Calu3 (cell line): ENCODE measurements at regions not wholly inside any gene's neighbourhood (a gene's known extent, or its start where the extent isn't known, plus 50 kb on each side); places are given as distances from the start of the nearest gene placed in this dataset.

Experiments
- BruUV-seq: library from RNA; stranded (reverse); fragments of 400-500 nt; replicated peaks from 2 replicates; lab custom pipeline; 2021; lab: Mats Ljungman, UMichigan
- CTCF ChIA-PET: fragments of 300-600 bp; sonication (Branson Sonifier 250); formaldehyde crosslinking; loops from one replicate; lab custom pipeline; 2022; ENCODE audit warnings: antibody characterized with exemption; lab: Charles Lee
- DNase-seq: peaks from one replicate; pipeline ENCODE4 v3.0.0; 2022
- H3K27ac Mint-ChIP-seq: one replicate; pipeline ENCODE4 v1.8.0; 2022; ENCODE audit warnings: mixed read lengths; ENCODE audit not compliant: unreplicated experiment
- H3K27me3 Mint-ChIP-seq: one replicate; pipeline ENCODE4 v1.8.0; 2022; ENCODE audit warnings: mixed read lengths; ENCODE audit not compliant: unreplicated experiment
- H3K36me3 Mint-ChIP-seq: one replicate; pipeline ENCODE4 v1.8.0; 2022; ENCODE audit warnings: mild to moderate bottlenecking, moderate library complexity, mixed read lengths; ENCODE audit not compliant: insufficient read depth, unreplicated experiment
- H3K4me1 Mint-ChIP-seq: one replicate; pipeline ENCODE4 v1.8.0; 2022; ENCODE audit warnings: mild to moderate bottlenecking, low read depth, mixed read lengths; ENCODE audit not compliant: unreplicated experiment
- H3K4me3 Mint-ChIP-seq: one replicate; pipeline ENCODE4 v1.8.0; 2022; ENCODE audit warnings: mild to moderate bottlenecking, low read depth, moderate library complexity, mixed read lengths; ENCODE audit not compliant: unreplicated experiment
- H3K9me3 Mint-ChIP-seq: one replicate; pipeline ENCODE4 v1.8.0; 2022; ENCODE audit warnings: low read depth, mixed read lengths; ENCODE audit not compliant: unreplicated experiment
- intact Hi-C: fragments of 100-400 bp; cut with micrococcal nuclease; formaldehyde crosslinking; loops from one replicate; pipeline ENCODE4 v1.10.0; 2022; ENCODE audit not compliant: unreplicated experiment
- TF ChIP-seq, protein P1 (sequence below): fragments of 200-600 bp; IDR thresholded peaks from one replicate; pipeline ENCODE4 v1.8.0; 2022; ENCODE audit warnings: antibody characterized with exemption; ENCODE audit not compliant: unreplicated experiment

DNA sequence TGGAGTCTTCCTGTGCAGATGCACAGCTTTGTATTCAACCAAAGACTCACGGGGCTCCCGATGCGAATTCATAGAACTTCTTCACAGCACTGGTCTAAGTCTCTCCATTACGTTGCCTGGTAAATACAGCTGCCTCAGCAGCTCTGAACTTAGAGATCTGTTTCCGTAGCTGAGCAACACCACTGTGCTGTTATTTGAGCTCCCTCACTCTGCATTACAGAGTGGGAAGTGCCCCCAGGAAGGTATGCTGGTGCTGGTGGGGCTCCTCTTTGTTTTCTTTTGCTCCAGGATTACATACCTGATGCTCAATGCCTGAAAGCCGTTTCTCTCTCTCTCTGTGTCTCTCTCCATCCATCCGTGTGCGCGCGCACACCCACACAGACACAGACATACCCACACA lies 227.5 kb upstream of the RMST start:
- no TSS peak for BruUV-seq
- Mint-ChIP-seq H3K4me3 (no peak overlapping the region), H3K36me3 (no peaks in the 10 kb centered on the region), H3K9me3 (peaks cover 3% of the 10 kb centered on the region), H3K27ac (no peak overlapping the region), H3K27me3 (no peaks in the 10 kb centered on the region), H3K4me1 (no peaks in the 10 kb centered on the region)
- TF ChIP-seq, protein P1, sequence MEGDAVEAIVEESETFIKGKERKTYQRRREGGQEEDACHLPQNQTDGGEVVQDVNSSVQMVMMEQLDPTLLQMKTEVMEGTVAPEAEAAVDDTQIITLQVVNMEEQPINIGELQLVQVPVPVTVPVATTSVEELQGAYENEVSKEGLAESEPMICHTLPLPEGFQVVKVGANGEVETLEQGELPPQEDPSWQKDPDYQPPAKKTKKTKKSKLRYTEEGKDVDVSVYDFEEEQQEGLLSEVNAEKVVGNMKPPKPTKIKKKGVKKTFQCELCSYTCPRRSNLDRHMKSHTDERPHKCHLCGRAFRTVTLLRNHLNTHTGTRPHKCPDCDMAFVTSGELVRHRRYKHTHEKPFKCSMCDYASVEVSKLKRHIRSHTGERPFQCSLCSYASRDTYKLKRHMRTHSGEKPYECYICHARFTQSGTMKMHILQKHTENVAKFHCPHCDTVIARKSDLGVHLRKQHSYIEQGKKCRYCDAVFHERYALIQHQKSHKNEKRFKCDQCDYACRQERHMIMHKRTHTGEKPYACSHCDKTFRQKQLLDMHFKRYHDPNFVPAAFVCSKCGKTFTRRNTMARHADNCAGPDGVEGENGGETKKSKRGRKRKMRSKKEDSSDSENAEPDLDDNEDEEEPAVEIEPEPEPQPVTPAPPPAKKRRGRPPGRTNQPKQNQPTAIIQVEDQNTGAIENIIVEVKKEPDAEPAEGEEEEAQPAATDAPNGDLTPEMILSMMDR = no peak
- CTCF ChIA-PET = no interaction called here
- intact Hi-C loops = no loop called here
- no peak for DNase-seq

DNA sequence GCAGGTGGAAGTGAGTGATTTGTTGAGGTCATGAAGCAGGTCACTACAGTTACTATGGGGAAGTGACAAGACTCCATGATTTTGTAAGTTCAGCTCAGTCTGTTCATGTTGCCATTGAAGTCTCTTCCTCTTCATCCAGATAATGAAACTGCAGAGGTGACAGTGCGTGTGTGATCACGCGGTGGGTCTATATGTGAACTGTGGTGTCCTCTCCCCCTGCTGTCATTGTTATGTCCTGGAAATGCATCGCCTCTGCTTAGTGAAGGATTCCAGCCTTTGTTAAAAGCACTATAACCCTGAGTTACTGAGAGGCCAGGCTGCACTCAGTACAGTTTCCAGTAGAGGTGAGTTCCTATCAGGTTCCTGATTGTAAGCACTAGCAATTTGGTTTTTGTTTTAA lies 216.2 kb upstream of the RMST start:
- H3K9me3 Mint-ChIP-seq = peaks cover 3% of the 10 kb centered on the region
- intact Hi-C loops = no loop called here
- H3K36me3 Mint-ChIP-seq = no peaks in the 10 kb centered on the region
- no peaks in the 10 kb centered on the region for H3K4me1 Mint-ChIP-seq
- no peak for DNase-seq
- TF ChIP-seq, protein P1 = no peak
- BruUV-seq = no TSS peak
- no peak overlapping the region for H3K4me3 Mint-ChIP-seq
- no peak overlapping the region for H3K27ac Mint-ChIP-seq
- CTCF ChIA-PET = no interaction called here
- H3K27me3 Mint-ChIP-seq = peaks cover 17% of the 10 kb centered on the region

DNA sequence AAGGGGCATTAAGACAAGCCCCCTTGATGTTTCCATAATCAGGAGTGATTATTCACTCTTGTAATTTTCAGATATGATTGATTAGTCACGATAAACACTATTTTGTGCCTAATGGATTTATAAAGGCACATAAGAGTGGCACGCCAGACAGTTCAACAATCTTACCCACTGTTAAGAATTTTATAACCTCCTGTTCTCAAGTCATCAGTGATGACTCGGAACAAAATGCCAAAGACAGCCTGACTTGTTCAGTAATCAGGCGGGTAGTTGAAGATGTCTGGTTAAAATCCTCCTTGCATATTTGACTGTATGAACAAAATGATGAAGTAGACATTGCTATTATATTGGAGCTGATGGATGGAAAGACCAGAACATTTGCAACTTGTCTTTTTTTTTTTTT lies 212.1 kb upstream of the RMST start:
- Mint-ChIP-seq H3K27me3 (peaks cover 14% of the 10 kb centered on the region), H3K9me3 (no peaks in the 10 kb centered on the region), H3K4me1 (no peaks in the 10 kb centered on the region), H3K4me3 (no peak overlapping the region), H3K36me3 (no peaks in the 10 kb centered on the region), H3K27ac (no peak overlapping the region)
- TF ChIP-seq, protein P1 = no peak
- DNase-seq = no peak
- CTCF ChIA-PET = no interaction called here
- intact Hi-C loops = loop anchor here (5.0 kb wide), 1 partner anchor 282 kb away; no protein-coding TSS in a partner anchor
- no TSS peak for BruUV-seq

DNA sequence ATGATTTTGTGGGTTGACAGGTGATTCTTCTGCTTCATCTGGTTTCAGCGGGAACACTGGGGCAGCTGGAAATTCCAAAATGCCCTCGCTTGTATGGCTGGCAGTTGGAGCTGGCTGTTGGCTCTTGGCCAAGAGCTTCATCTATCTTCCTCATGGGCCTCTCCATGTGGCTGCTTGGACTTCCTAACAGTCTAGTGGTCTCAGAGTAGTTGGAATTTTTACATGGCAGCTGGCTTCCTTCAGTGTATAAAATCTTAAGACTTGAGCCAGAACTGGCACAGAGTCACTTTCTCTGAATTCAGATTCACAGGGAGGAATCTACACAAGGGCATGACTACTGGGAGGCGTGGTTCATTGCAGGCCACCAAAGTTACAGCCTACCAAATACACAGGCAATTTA lies 204.9 kb upstream of the RMST start:
- TF ChIP-seq, protein P1 = no peak
- H3K4me3 Mint-ChIP-seq = no peak overlapping the region
- no peaks in the 10 kb centered on the region for H3K9me3 Mint-ChIP-seq
- DNase-seq = no peak
- no peak overlapping the region for H3K27ac Mint-ChIP-seq
- H3K27me3 Mint-ChIP-seq = peaks cover 12% of the 10 kb centered on the region
- H3K36me3 Mint-ChIP-seq = no peaks in the 10 kb centered on the region
- no peaks in the 10 kb centered on the region for H3K4me1 Mint-ChIP-seq
- intact Hi-C loops = no loop called here
- CTCF ChIA-PET = no interaction called here
- BruUV-seq = no TSS peak
